ENCODE measurements at regions not wholly inside any gene's neighbourhood (a gene's known extent, or its start where the extent isn't known, plus 50 kb on each side); places are given as distances from the start of the nearest gene placed in this dataset.
"Not testable (repeated sequence)": the region's sequence is repeated elsewhere in the genome, so short reads cannot be mapped to it uniquely, and the experiment has no call there.

DNA sequence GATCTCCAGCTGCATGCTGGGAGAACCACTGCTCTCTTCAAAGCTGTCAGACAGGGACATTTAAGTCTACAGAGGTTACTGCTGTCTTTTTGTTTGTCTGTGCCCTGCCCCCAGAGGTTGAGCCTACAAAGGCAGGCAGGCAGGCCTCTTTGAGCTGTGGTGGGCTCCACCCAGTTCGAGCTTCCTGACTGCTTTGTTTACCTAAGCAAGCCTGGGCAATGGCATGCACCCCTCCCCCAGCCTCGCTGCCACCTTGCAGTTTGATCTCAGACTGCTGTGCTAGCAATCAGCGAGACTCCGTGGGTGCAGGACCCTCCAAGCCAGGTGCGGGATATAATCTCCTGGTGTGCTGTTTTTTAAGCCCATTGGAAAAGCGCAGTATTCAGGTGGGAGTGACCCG, 591.0 kb upstream of the IL12A start:
- H3K27me3 ChIP-seq (ENCODE audit: control insufficient read depth in 1 of 2, insufficient read depth in 2 of 2, low read length in 1 of 2); ATAC-seq (ENCODE audit: low FRiP score); DNase-seq; H3K9me3 ChIP-seq (ENCODE audit: control insufficient read depth, low read length); intact Hi-C loops (cut with DNase I); H3K4me3 ChIP-seq (ENCODE audit: low read length in 2 of 2); H3K4me1 ChIP-seq (ENCODE audit: control insufficient read depth in 1 of 2, insufficient read depth in 2 of 2, low read length in 2 of 2); H3K36me3 ChIP-seq (ENCODE audit: control insufficient read depth in 1 of 2, insufficient read depth in 2 of 2, low read length in 1 of 2); H3K27ac ChIP-seq (ENCODE audit: low read depth in 1 of 2, low read length in 2 of 2): not testable (repeated sequence)
- WGBS, 2 donors: 80 to 86% methylated on average over 7 of the region's 7 CpGs

GRCh38 chr3:159401069-159401468, 587.6 kb upstream of the IL12A start:
- peaks cover 1% of the 10 kb centered on the region for H3K9me3 ChIP-seq (ENCODE audit: control insufficient read depth, low read length)
- intact Hi-C loops (cut with DNase I): no loop called here
- ATAC-seq (ENCODE audit: low FRiP score): no peak
- no peaks in the 10 kb centered on the region for H3K36me3 ChIP-seq (ENCODE audit: control insufficient read depth in 1 of 2, insufficient read depth in 2 of 2, low read length in 1 of 2)
- H3K27ac ChIP-seq (ENCODE audit: low read depth in 1 of 2, low read length in 2 of 2): no peak overlapping the region
- WGBS, 2 donors: 44 to 66% methylated on average over 1 of the region's 1 CpG
- no peaks in the 10 kb centered on the region for H3K27me3 ChIP-seq (ENCODE audit: control insufficient read depth in 1 of 2, insufficient read depth in 2 of 2, low read length in 1 of 2)
- no peaks in the 10 kb centered on the region for H3K4me1 ChIP-seq (ENCODE audit: control insufficient read depth in 1 of 2, insufficient read depth in 2 of 2, low read length in 2 of 2)
- no peak overlapping the region for H3K4me3 ChIP-seq (ENCODE audit: low read length in 2 of 2)
- DNase-seq: no peak

DNA sequence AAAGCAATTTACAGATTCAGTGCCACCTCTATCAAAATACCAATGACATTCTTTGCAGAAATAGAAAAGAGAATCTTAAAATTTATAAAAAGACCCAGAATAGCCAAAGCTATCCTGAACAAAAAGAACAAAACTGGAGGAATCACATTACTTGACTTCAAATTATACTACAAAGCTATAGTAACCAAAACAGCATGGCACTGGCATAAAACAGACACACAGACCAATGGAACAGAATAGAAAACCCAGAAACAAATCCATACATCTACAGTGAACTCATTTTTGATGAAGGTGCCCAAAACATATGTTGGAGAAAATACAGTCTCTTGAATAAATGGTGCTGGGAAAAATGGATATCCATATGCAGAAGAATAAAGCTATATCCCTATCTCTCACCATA, 578.9 kb upstream of the IL12A start:
- H3K4me1 ChIP-seq (ENCODE audit: control insufficient read depth in 1 of 2, insufficient read depth in 2 of 2, low read length in 2 of 2); H3K36me3 ChIP-seq (ENCODE audit: control insufficient read depth in 1 of 2, insufficient read depth in 2 of 2, low read length in 1 of 2); intact Hi-C loops (cut with DNase I); DNase-seq; ATAC-seq (ENCODE audit: low FRiP score); H3K27me3 ChIP-seq (ENCODE audit: control insufficient read depth in 1 of 2, insufficient read depth in 2 of 2, low read length in 1 of 2); H3K27ac ChIP-seq (ENCODE audit: low read depth in 1 of 2, low read length in 2 of 2); H3K4me3 ChIP-seq (ENCODE audit: low read length in 2 of 2); H3K9me3 ChIP-seq (ENCODE audit: control insufficient read depth, low read length): not testable (repeated sequence)

GRCh38 chr3:159413319-159413718, 575.3 kb upstream of the IL12A start:
- no peaks in the 10 kb centered on the region for H3K36me3 ChIP-seq (ENCODE audit: control insufficient read depth in 1 of 2, insufficient read depth in 2 of 2, low read length in 1 of 2)
- ATAC-seq (ENCODE audit: low FRiP score) (no peak), DNase-seq (no peak)
- intact Hi-C loops (cut with DNase I): no loop called here
- peaks cover 0 to 2% of the 10 kb centered on the region in 2 donors for H3K27me3 ChIP-seq (ENCODE audit: control insufficient read depth in 1 of 2, insufficient read depth in 2 of 2, low read length in 1 of 2)
- H3K4me1 ChIP-seq (ENCODE audit: control insufficient read depth in 1 of 2, insufficient read depth in 2 of 2, low read length in 2 of 2): no peaks in the 10 kb centered on the region
- 67 to 69% methylated on average over 2 of the region's 2 CpGs for WGBS, 2 donors
- no peak overlapping the region for H3K27ac ChIP-seq (ENCODE audit: low read depth in 1 of 2, low read length in 2 of 2)
- H3K4me3 ChIP-seq (ENCODE audit: low read length in 2 of 2): no peak overlapping the region
- no peaks in the 10 kb centered on the region for H3K9me3 ChIP-seq (ENCODE audit: control insufficient read depth, low read length)

- no peak overlapping the region for H3K4me3 ChIP-seq (ENCODE audit: low read length in 2 of 2)
- H3K27ac ChIP-seq (ENCODE audit: low read depth in 1 of 2, low read length in 2 of 2): no peak overlapping the region
- H3K36me3 ChIP-seq (ENCODE audit: control insufficient read depth in 1 of 2, insufficient read depth in 2 of 2, low read length in 1 of 2): no peaks in the 10 kb centered on the region
- WGBS, 2 donors: 9 to 10% methylated on average over 2 of the region's 2 CpGs
- peaks cover 0 to 2% of the 10 kb centered on the region in 2 donors for H3K27me3 ChIP-seq (ENCODE audit: control insufficient read depth in 1 of 2, insufficient read depth in 2 of 2, low read length in 1 of 2)
- no peaks in the 10 kb centered on the region for H3K9me3 ChIP-seq (ENCODE audit: control insufficient read depth, low read length)
- H3K4me1 ChIP-seq (ENCODE audit: control insufficient read depth in 1 of 2, insufficient read depth in 2 of 2, low read length in 2 of 2): no peaks in the 10 kb centered on the region
- intact Hi-C loops (cut with DNase I): no loop called here
- DNase-seq: no peak
- no peak for ATAC-seq (ENCODE audit: low FRiP score)
These were observed 571.8 kb upstream of the IL12A start for GRCh38 chr3:159416856-159417255.

- 68 to 80% methylated on average over 2 of the region's 2 CpGs for WGBS, 2 donors
- H3K27me3 ChIP-seq (ENCODE audit: control insufficient read depth in 1 of 2, insufficient read depth in 2 of 2, low read length in 1 of 2): peaks cover 0 to 2% of the 10 kb centered on the region in 2 donors
- intact Hi-C loops (cut with DNase I): no loop called here
- H3K27ac ChIP-seq (ENCODE audit: low read depth in 1 of 2, low read length in 2 of 2): no peak overlapping the region
- DNase-seq: no peak
- no peak for ATAC-seq (ENCODE audit: low FRiP score)
- H3K4me3 ChIP-seq (ENCODE audit: low read length in 2 of 2): no peak overlapping the region
- H3K9me3 ChIP-seq (ENCODE audit: control insufficient read depth, low read length): no peaks in the 10 kb centered on the region
- no peaks in the 10 kb centered on the region for H3K36me3 ChIP-seq (ENCODE audit: control insufficient read depth in 1 of 2, insufficient read depth in 2 of 2, low read length in 1 of 2)
- H3K4me1 ChIP-seq (ENCODE audit: control insufficient read depth in 1 of 2, insufficient read depth in 2 of 2, low read length in 2 of 2): no peaks in the 10 kb centered on the region
These were observed 570.9 kb upstream of the IL12A start for GRCh38 chr3:159417761-159418160.

DNA sequence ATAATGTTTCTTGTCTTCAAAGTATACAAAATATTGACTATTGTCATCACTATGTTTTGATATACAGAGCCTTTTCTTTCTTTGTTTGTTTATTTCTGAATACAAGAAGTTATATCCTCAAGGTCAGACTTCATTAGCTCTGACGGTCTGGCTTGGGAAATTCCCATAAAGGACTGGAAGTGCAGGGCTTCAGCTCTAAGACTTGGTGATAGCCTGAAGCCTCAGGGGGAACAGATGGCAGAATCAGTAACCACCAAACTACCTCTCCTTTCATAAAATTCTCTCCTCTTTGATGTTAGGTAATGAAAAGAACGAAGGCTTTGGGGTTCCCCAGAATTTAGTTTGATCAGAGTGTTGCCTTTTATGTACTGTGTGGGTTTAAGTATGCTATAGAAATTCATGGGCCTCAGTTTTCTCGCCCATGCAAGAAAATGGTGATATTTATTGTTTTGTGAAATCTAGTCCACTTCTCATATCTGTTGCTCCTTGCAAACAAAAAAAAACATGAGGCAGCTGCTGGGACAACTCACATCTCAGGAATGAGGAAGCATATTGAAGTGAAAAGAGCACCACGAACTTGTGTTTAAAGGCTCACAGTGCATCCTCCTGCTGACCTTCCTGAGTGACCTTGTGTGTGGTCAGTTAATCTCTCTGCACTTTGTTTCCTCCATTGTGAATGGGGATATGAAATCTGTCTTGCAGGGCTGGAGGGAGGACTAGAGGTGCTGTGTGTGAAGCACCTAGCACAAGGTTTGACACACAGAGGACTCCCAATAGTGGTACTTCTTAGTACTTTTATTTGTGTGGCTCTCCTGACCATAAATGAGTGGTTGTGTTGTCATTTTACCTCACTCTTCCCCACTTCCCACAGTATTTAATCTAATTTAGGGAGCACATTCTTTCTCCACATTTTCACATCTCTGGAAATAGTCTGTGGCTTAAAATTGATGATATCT, 569.8 kb upstream of the IL12A start:
- peaks cover 0 to 2% of the 10 kb centered on the region in 2 donors for H3K27me3 ChIP-seq (ENCODE audit: control insufficient read depth in 1 of 2, insufficient read depth in 2 of 2, low read length in 1 of 2)
- DNase-seq (no peak), ATAC-seq (ENCODE audit: low FRiP score) (no peak)
- intact Hi-C loops (cut with DNase I): no loop called here
- no peak overlapping the region for H3K4me3 ChIP-seq (ENCODE audit: low read length in 2 of 2)
- H3K9me3 ChIP-seq (ENCODE audit: control insufficient read depth, low read length): no peaks in the 10 kb centered on the region
- no peaks in the 10 kb centered on the region for H3K4me1 ChIP-seq (ENCODE audit: control insufficient read depth in 1 of 2, insufficient read depth in 2 of 2, low read length in 2 of 2)
- H3K36me3 ChIP-seq (ENCODE audit: control insufficient read depth in 1 of 2, insufficient read depth in 2 of 2, low read length in 1 of 2): no peaks in the 10 kb centered on the region
- H3K27ac ChIP-seq (ENCODE audit: low read depth in 1 of 2, low read length in 2 of 2): no peak overlapping the region
- 60 to 62% methylated on average over 4 of the region's 4 CpGs for WGBS, 2 donors

GRCh38 chr3:159429702-159430101, 558.9 kb upstream of the IL12A start:
- Histone ChIP-seq H3K27me3 (ENCODE audit: control insufficient read depth in 1 of 2, insufficient read depth in 2 of 2, low read length in 1 of 2) (no peaks in the 10 kb centered on the region), H3K9me3 (ENCODE audit: control insufficient read depth, low read length) (no peaks in the 10 kb centered on the region), H3K36me3 (ENCODE audit: control insufficient read depth in 1 of 2, insufficient read depth in 2 of 2, low read length in 1 of 2) (no peaks in the 10 kb centered on the region), H3K27ac (ENCODE audit: low read depth in 1 of 2, low read length in 2 of 2) (no peak overlapping the region), H3K4me3 (ENCODE audit: low read length in 2 of 2) (no peak overlapping the region), H3K4me1 (ENCODE audit: control insufficient read depth in 1 of 2, insufficient read depth in 2 of 2, low read length in 2 of 2) (no peaks in the 10 kb centered on the region)
- no peak for ATAC-seq (ENCODE audit: low FRiP score)
- intact Hi-C loops (cut with DNase I): no loop called here
- DNase-seq: no peak
- WGBS, 2 donors: 55 to 63% methylated on average over 2 of the region's 2 CpGs

- Histone ChIP-seq H3K27me3 (ENCODE audit: control insufficient read depth in 1 of 2, insufficient read depth in 2 of 2, low read length in 1 of 2) (no peaks in the 10 kb centered on the region), H3K9me3 (ENCODE audit: control insufficient read depth, low read length) (peaks cover 1% of the 10 kb centered on the region), H3K27ac (ENCODE audit: low read depth in 1 of 2, low read length in 2 of 2) (no peak overlapping the region), H3K4me3 (ENCODE audit: low read length in 2 of 2) (no peak overlapping the region), H3K36me3 (ENCODE audit: control insufficient read depth in 1 of 2, insufficient read depth in 2 of 2, low read length in 1 of 2) (no peaks in the 10 kb centered on the region), H3K4me1 (ENCODE audit: control insufficient read depth in 1 of 2, insufficient read depth in 2 of 2, low read length in 2 of 2) (no peaks in the 10 kb centered on the region)
- ATAC-seq (ENCODE audit: low FRiP score): no peak
- 79 to 83% methylated on average over 4 of the region's 4 CpGs for WGBS, 2 donors
- no peak for DNase-seq
- intact Hi-C loops (cut with DNase I): no loop called here
These were observed 555.8 kb upstream of the IL12A start for GRCh38 chr3:159432682-159433340.
